AG08396 (cell line): ENCODE measurements at regions not wholly inside any gene's neighbourhood (a gene's known extent, or its start where the extent isn't known, plus 50 kb on each side); places are given as distances from the start of the nearest gene placed in this dataset.
"Not testable (repeated sequence)": the region's sequence is repeated elsewhere in the genome, so short reads cannot be mapped to it uniquely, and the experiment has no call there.

Source experiments
- DNase-seq: peaks from one replicate; pipeline ENCODE4 v3.0.0; 2012; ENCODE audit warnings: low spot score, mixed read lengths

- no peak for DNase-seq
Observed at GRCh38 chr2:13601506-13601905, 884.8 kb downstream of the TRIB2 start.

GRCh38 chr2:13604951-13605661 is 888.4 kb downstream of the TRIB2 start:
- DNase-seq: no peak

DNA sequence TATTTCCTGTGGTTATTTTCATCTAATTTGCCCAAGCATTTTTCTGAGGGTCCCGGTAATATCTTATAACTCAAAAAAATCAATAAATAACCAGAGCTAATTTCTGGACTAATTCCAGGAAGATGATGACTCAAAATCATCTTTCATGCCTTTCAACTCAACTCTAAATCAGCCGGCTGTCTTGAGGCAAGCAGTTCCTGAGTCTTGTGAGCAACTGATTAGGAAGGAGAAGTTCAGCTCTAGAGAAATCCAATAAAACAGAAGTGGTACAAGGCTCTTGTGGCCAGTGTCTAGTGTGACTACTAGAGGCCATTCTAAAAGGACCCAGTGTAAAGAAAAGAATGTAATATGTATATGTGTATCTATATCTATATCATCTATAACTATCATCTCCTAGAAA is 890.4 kb downstream of the TRIB2 start:
- DNase-seq: no peak

DNA sequence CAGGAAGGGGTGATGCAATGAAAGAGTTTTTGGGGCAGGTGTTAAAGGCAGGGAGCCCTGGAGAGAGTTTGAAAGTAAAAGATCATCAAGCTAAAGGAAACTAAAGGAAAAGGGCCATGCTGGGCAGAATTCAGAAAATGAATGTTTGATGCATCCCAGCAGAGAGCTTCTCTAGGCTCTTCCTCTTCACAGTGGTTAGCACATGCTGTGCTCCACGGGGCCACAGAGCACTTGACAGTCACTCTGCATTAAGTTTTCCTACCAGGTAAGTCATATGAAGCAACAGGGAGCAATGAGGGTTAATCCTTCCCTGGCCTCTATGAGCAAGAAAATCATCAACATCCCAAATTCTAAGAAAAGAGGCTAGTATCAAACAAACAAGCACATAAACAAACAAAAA is 895.2 kb downstream of the TRIB2 start:
- DNase-seq: no peak

DNA sequence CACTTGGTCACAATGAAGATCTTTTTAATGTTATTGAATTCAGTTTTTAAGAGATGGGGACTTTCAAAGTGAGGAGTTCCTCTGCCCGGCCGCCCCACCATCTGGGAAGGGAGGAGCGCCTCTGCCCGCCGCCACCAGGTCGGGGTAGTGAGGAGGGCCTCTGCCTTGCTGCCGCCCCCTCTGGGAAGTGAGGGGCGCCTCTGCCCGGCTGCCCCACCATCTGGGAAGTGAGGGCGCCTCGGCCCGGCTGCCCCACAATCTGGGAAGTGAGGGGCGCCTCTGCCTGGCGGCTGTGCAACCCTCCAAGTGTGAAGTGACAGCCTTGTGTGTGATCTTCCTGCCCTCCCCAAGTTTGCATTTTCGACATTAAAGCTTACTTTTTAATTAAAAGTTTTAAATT is 899.3 kb downstream of the TRIB2 start:
- no peak for DNase-seq

- DNase-seq: no peak
Observed at GRCh38 chr2:13616616-13617015, 899.9 kb downstream of the TRIB2 start.

DNA sequence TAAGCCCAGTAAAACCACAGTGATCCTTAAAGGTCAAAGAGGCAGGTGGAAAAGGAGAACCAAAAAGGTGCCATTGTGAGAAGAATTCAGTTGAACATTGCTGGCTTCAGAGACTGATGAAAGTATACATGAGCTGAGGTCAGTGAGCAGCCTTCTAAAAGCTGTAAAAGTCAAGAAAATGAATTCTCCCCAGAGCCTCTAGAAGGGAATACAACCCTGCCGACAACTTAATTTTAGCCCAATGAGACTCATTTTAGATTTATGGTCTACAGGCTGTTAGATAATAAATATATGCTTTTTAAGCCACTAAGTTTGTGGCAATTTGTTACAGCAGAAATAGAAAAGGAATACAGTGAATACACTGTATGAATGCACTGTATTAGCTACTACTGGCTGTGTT is 911.4 kb downstream of the TRIB2 start:
- DNase-seq: no peak

- DNase-seq: no peak
Observed at GRCh38 chr2:13638181-13638580, 921.4 kb downstream of the TRIB2 start.

DNA sequence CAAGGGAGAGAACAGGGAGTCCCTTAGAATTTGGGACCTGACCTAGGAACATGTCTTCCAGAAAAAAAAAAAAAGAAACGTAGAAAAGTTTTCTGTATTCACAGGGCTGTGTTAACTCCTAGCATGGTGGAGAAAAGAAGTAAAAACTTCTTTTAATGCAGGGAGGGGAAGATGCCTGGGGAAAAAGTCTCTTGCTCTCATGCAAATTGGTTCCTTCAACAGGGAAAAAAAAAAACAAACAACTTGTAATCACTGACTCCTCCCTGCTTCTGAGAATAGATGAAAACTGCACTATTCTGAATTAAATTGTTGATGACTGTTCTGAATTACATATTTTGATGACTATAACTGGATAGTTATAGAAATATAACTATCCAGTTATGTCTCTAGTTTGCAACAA is 933.2 kb downstream of the TRIB2 start:
- DNase-seq: no peak

DNA sequence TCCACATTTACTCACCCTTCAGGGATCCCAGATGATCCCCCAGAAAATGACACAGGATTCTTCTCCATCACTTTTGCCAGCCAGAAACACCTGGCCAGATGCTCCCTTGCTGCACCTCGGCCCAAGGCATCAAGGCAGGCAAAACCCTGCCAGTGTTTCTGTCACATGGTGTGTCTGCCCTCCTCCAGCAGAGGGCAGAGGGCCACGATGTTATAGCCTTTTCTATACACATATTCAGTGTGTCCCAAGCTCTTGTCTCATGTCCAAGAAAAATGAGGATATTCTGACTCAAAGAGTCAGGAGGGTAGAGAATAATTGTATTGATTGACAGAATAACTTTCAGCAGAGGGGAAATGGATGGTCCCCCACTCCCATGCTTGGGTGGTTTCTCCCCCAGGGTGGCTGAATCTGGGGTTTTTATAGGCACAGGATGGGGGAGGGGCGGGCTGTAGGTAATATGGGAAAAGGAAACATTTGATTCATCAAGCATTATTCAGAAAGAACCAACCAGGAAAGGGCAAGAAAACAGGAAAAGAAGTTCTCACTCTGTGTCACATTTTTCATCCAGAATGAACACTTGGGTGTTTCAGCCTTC is 933.9 kb downstream of the TRIB2 start:
- no peak for DNase-seq

DNA sequence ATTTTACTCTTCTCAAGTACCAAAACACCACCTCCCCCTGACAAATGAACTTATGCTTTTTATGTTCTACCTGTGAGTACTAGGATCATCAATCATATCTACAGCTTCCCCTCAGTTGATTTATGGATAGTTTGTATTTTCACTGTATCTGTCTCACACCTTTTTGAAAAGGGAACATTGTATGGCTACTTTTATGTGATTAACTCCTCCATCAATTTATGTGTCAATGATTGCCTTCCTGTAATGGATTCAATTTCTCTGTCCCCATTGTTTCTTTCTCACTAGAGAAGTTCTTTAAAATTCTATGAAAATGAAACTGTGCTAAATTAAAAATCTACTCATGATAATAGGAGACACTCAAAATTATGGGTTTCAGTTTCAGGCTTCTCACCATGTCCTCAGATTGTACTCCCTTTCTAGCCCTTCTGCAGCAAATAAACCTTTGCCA is 935.0 kb downstream of the TRIB2 start:
- no peak for DNase-seq

DNA sequence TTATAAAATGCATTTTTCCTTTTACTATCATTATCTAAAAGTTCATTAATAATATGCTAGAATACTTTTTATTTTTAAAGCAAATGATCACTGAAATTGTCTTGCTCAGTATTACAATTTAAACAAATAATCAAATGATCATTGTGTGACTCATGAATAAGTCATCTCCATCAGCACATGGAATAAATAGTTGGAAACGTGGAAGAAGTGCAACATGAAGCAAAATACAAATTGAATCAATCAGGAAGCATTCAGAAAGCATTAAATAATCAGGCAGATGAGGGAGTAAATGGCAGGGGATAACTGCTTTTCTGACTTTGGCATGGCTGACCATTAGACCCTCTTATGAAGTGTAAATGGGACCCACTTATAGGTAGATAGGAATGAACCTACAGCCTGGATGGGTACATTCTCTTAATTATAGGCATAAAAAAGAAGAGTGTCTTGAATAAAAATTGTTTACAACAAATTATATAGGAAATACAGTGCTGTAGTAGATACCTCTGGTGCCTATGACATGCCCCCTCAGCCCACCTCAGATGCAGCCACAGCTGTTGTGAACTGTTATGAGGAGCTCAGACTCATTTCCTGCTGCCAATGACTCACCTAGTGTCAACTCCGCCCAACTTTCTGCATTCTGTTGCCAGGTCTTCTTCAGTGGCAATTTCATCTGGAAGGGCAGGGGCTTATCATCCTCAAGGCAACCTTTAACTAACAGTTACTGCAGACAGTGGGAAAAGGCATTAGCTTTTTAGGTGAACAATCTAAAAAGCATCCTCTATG is 936.0 kb downstream of the TRIB2 start:
- DNase-seq: peak; percentile 29

DNA sequence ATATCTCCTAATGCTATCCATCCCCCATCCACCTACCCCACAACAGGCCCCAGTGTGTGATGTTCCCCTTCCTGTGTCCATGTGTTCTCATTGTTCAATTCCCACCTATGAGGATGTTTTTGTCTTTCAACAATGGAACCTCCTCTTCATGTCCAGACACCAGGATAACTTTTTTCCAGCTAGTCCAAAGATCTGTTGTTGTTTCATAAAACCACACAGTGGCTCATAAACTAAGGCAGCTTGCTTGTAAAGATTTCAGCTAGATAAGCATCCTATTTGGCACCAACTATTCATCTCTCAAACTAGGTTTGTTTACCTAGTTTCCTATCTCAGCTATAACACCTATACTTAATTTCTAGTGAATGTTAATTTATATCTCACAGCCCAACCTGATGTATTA is 937.7 kb downstream of the TRIB2 start:
- no peak for DNase-seq

GRCh38 chr2:13660231-13660630 is 943.5 kb downstream of the TRIB2 start:
- no peak for DNase-seq

DNA sequence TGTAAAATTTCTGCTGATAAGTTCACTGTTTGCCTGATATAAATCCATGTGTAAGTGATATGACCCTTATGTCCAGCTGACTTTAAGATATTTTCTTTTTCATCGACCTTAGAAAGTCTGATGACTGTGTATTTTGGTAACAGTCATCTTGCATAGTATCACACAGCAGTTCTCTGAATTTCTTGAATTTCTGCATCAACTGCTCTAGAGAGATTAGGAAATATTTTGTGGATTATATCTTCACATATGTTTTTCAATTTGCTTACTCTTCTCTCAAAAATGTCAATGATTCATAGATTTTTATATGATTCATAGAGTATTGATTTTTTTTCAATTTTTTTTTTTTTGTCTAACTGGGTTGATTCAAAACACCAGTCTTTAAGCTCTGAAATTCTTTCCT is 945.3 kb downstream of the TRIB2 start:
- no peak for DNase-seq

DNA sequence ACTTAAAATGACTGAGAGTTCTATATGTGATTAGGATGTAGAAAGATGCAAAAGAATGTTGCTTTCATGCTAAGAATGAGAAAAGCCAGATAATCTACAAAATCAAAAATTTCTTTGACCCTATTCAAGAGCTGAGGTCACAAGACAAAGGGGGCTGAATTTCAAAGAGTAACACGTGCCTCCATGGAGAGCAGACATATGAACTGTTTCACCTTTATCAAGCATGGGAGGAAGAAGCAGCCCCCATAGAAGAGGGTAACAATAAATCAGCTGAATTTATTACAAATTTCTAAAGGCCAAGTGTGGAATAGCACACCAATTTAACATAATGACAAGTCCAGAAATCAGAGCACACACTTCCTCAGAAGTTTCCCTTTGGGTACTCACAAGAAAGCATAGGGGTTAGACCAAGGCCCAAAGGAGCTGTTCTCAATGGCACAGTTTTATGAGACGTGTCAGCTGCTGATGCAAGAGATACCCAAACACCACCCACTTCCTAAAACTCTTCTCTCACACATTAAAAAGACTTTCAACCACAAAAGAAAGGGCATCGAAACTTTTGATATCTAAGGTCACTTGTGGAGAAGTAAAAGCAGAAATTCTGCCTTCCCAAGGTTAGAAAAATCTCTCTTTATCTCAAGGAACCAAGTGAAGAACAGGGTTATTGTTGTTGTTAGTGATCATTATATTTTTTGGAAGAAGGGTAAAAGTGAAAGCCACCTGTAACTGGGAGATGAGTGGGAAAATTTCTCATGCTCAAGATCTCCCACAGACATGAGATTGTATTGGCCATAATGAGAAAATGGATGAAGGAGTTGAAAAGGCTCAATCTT is 950.1 kb downstream of the TRIB2 start:
- no peak for DNase-seq

GRCh38 chr2:13667415-13667757 is 950.6 kb downstream of the TRIB2 start:
- no peak for DNase-seq

DNA sequence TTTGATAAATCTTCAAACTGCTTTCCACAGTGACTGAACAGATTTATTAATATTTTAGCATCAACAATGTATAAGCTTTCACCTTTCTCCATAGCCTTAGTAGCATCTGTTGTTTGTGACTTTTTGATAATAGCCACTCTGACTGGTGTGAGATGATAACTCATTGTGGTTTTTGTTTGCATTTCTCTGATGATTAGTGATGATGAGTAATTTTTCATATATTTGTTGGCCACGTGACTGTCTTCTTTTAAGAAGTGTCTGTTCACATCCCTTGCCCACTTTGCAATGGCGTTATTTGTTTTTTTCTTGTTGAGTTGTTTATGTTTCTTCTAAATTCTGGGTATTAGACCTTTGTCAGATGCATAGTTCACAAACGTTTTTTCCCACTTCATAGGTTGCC is 952.9 kb downstream of the TRIB2 start:
- no peak for DNase-seq

GRCh38 chr2:13673821-13674220 is 957.1 kb downstream of the TRIB2 start:
- DNase-seq: not testable (repeated sequence)

DNA sequence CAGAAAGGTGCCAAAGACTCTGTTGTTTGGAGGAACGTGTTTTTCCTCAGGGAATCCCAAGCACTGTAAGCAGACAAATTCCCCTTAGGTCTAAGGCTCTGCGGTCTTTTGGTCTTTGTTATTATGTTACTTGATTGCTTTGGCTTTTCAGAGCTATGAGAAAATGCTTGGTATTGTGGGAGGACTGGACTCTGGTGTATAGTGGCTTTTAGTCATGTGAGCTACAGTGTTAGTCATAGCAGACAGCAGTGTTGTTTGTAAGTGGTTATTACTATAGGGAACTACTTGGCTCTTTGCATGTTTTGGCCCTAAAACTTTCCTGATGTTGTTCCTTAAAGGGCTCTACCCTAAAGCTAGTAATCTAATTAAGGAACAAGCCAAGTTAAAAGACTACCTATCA is 956.2 kb upstream of the LRATD1 start:
- DNase-seq: no peak

DNA sequence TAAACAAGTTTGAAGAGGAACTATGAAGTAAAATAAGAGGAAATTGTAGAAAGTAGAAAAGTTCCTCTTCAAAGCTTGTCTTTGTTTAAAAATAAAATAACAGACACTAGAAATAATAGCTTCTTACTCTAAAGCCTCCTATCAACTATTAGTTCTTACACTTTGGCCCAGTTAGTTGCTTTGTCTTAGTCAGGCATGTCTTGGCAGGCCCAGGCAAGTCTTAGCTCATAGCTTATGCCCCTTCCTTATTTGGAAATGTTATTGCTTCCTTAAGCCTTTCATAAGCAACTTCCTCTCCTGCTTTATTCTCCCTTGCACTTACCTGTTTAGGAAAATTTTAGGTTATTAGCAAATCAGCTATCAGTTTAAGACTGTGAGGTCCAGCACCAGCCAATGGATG is 950.6 kb upstream of the LRATD1 start:
- no peak for DNase-seq

- DNase-seq: no peak
Observed at GRCh38 chr2:13682540-13683272, 949.8 kb upstream of the LRATD1 start.
